ENCODE measurements at regions not wholly inside any gene's neighbourhood (a gene's known extent, or its start where the extent isn't known, plus 50 kb on each side); places are given as distances from the start of the nearest gene placed in this dataset.

DNA sequence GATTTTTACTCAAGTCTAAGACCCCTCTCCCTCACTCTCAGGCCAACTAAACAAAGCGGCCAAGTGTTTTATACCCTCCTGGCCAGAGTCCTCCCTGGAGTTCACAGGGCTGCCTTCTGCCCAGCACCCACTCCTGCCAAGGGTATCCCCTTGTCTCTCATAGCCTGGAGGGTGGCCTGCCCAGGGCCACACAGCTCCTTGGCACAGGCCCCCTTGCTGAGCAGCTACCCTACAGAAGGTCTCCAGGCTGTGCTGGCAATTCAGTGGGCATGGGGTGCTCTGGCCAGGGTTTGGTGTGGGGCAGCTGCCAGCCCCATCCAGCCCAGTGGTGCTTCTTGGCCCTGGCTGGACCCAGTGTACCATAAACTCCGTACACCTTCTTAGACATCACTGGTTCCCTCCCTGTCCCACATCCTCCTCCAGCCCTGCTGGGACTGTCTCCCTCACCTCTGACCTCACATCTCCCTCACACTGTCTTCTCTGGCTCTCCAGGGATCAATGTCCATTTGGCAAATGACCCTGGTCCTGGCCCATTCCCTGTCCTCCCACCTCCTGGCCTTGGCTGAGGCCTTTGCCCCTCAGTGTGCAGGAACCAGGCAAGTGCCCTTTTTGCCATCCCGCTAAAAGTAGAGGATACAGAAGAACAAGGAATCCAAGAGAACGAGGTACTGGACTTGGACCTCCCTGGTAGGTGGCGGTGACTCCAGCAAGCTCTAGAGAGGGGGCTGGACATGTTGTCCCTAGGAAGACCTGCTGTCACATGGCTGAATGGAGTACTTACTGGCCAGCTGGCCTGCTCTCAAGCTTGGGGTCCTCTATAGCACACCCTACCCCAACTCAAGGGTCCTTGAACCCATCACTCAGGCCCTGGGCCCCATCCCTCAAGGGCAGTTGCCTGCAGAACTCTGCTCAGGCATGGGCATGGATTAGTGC is 50.0 kb upstream of the TRPM1 start:
- no peak for DNase-seq

DNA sequence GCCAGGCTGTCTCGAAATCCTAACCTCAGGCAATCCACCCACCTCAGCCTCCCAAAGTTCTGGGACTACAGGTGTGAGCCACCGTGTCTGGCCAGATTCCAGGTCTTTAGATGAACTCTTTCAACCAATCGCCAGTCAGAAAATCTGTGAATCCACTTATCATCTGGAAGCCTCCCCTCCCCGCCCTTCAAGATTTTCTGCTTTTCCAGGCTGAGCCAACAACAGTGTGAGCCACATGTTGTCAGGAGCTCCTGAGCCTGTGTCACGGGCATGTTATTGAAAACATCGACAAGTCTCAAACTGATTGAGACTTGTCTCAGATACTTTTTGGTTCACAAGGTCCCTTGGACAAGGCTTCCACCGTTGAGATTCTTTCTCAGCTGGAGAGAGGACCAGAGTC is 52.0 kb upstream of the TRPM1 start:
- DNase-seq = no peak

DNA sequence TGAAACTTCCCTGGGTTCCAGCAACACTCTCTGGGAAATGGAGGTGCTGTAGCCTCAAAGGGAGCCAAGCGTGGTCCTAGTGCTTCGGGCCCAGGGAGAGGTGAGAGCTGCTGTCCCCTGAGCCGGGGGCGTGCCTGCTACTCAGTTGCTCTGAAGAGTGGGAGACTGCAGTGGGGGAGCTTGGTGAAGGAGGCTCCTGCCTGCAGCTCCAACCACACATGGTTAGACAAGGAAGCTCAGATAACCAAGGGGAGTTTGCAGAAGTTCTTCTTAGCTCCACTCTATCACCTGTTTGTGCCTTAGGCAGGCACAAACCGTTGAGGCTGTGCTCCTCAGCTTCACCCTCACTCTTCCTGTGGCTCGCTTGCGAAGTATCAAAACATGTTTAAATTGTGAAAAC is 53.6 kb upstream of the TRPM1 start:
- no peak for DNase-seq

GRCh38 chr15:31156226-31156625 is 54.7 kb upstream of the TRPM1 start:
- no peak for DNase-seq

DNA sequence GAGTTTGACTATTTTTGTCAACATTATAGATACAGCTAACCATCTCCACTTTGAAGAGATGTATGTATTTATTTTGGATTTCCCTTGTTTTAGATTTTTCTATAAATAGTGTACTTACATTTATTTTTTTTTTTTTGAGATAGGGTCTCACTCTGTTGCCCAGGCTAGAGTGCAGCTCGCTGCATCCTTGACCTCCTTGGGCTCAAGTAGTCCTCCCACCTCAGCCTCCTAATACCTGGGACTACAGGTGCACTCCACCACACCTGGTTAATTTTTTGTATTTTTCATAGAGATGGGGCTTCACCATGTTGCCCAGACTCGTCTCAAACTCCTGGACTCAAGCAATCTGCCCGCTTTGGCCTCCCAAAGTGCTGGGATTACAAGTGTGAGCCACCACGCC is 55.3 kb upstream of the TRPM1 start:
- no peak for DNase-seq

- no peak for DNase-seq
These were observed 56.1 kb upstream of the TRPM1 start for GRCh38 chr15:31157644-31158069.

DNA sequence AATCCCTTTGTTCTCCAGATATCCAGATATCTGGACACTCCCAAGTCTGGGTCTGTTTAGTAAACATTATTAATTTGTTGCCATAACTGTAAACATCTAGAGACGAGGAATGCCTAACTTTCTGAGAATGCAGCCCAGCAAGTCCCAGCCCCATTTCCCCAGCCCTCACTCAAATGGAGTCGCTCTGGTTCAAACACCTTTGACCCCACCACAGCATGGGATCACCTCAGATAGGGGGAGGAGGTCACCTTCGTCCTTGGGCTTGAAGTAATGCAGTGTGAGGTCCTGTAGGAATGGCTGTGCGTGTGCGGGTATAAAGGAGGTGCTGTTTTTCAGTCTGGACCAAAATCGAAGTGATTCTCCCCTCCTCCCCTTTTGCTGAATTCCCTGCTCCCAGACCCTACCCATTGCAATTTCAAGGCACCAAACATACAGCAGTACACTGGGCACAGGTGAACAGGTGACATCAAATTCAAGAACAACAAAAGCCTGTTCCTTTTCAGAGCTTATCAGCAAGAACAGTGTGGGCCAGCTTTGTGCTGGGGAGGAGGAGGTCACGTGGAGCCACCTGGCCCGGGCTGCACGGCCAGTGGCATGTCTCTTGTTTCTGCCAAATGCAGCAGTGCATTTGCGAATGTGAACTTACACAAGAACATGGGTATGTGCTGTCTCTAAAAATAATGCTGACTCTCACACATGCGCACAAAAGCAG is 57.5 kb upstream of the TRPM1 start:
- DNase-seq = no peak

- no peak for DNase-seq
These were observed 58.3 kb upstream of the TRPM1 start for GRCh38 chr15:31159837-31160236.

DNA sequence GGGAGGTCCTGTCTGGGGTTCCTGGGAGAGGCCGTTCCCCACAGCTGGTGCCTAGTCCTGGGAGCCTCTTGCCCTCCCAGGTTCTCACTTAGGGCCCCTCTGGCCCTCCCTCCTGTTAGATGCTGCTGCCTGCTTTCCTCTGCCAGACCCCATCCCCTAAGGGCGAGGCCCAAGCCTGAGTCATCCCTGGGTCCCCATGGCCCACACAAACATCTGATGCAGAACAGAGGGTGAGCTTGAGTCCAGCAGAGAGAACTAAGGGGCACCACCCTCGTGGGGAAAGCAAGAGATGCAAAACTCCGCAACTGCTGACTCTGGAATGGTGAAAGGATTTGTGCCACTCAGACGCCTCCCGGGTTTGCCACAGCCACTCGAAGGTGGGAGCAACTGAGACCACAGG is 58.8 kb upstream of the TRPM1 start:
- DNase-seq = no peak

DNA sequence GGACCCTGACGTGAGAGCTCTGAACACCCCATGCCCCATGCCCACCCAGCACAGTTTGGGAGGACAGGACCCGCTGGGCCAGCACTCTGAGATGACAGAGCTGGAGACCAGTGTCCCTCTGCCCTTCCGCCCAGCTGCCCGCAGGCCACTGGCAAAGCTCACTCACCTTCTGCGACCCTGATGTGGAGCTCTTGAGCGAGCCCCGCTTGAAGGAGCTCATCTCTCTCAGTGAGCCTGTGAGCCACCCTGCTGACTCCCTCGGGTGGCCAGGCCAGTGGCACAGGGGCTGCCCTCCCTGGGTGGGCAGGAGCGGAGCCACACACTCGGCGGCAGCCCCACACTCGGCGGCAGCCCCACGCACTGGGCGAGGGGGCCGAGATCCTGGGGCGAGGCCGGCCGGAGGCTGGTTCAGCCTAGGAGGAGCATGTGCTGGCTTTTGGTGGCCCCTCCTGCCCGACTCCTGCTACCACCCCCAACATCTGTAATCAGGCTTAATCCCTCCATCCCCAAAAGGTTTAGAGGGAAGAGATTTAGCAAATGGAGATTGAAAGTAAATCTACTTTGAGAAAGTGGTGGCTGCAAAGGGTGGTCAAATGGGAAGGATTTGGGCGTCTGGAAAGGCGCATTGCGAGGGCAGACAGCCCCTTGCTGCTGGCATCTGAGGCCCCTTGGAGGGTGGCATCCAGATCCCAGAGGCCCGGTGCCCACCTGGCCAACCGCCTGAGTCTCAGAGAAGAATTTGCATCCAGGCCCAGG is 59.4 kb upstream of the TRPM1 start:
- DNase-seq = no peak

- no peak for DNase-seq
These were observed 60.4 kb upstream of the TRPM1 start for GRCh38 chr15:31161951-31162350.

GRCh38 chr15:31162721-31163510 is 61.4 kb upstream of the TRPM1 start:
- DNase-seq = no peak

- DNase-seq = no peak
These were observed 62.4 kb upstream of the TRPM1 start for GRCh38 chr15:31163769-31164572.

DNA sequence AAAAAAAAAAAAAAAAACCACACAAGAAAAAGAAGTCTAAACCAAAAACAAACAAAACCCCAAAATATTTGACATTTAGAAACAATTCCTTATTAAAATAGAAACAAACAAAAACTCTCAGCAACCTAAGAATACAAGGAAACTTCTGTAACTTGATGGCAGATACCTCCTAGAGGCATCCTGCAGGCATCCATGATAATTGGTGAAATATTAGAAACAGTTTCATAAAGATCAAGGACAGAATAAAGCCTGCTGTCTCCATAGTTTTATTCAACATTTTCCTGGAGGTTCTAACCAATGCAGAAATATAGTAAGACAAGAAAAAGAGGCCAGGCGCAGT is 63.0 kb upstream of the TRPM1 start:
- no peak for DNase-seq

DNA sequence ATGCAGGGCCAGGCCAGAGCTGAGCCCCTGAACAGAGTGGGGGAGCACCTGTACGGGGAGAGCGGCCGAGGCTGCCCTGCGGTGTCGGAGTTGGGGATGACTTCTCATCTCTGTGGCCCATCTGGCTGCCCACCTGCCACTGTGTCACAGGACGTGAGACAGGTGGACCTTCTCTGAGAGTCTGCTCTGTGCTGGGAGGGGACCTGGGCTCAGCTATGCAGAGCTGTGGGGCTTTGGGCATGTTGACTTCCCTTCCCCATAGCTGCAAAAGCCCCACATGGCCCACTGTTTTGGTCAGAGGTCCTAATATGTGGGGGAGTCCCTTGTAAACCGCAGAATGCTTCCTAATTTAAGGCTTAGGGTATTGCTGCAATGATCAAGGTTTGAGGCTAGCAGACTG is 68.0 kb upstream of the TRPM1 start:
- DNase-seq = no peak

- DNase-seq = no peak
These were observed 70.2 kb upstream of the TRPM1 start for GRCh38 chr15:31171731-31172130.

- DNase-seq = no peak
These were observed 71.1 kb upstream of the TRPM1 start for GRCh38 chr15:31172606-31173005.

DNA sequence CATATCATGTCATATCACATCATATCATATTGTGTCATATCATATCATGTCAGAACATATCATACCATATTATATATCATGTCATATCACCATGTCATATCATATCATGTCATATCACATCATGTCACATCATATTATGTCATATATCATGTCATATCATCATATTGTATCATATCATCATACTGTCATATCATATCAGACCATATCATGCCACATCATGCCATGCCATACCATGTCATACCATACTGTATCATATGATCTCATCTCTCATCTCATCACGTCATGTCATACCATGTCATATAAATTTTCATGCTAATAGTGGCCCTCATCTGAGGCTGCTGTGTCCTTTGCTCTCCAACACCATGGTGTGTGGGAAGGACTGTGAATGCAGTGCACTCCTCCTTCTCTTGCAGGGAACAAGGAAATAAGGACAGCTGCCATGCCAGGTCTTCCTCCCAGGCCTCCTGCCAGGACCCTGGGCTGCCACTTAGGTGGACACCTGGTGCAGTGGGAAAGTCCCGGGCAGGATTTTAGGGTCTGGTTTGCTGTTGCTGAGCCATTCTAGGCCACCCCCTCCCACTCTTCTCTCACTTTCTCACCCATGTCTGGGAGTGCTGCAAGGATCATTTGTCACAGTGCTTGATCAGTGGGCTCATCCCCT is 72.4 kb upstream of the TRPM1 start:
- no peak for DNase-seq

- no peak for DNase-seq
These were observed 74.0 kb upstream of the TRPM1 start for GRCh38 chr15:31175484-31175883.

DNA sequence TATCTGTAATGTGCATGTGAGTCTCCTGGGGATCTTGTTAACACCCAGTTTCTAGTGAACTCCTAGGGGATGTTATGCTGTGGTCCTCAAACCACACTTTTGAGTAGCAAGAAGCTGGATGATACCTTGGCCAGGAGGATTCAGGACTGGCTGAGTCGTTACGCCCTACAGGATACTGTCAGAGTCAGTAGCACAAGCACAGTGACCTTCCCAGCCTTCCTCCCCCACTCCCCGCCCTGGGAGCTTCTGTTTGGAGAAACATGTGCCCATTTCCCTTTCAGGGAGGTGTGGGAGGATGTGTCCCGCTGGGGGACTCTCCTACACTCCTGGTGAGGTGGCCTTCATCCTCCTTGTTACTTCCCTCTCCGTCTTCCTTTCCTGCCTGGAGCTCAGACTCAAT is 76.4 kb upstream of the TRPM1 start:
- no peak for DNase-seq

DNA sequence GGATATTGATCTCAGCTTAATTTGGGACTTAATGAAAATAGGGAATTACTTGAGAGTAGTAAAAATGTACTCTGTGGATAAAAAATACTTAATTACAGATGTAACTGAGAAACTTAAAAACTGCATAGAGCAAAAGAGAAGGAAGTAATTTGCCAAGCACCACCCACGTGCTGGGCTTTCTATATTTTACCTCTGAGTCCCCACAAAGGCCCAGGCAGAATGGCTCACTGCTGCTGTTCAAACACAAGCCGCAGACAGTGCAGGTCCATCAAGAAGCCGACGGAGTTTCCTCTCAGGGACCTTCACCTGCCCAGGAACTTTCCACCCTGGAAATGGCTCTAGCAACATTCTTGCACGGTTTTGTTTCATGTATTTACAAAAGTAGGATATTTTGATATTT is 77.2 kb upstream of the TRPM1 start:
- DNase-seq = no peak
